Astrocyte (in vitro differentiated cells and primary cell): ENCODE measurements at regions not wholly inside any gene's neighbourhood (a gene's known extent, or its start where the extent isn't known, plus 50 kb on each side); places are given as distances from the start of the nearest gene placed in this dataset.

ENCODE experiments used
- DNase-seq: peaks from one replicate; pipeline ENCODE4 v3.0.0-alpha.2; 2010; ENCODE audit warnings: low read depth
- FAIRE-seq: peaks from 2 replicates; lab custom pipeline; 2011; peaks lifted over from hg19 to GRCh38; lab: Jason Lieb, UNC
- H2AFZ ChIP-seq: 2 replicates; pipeline ENCODE4 v1.6.0; 2012; ENCODE audit warnings: low read depth, low read length, inconsistent platforms
- H3K27ac ChIP-seq: 2 replicates; pipeline ENCODE4 v1.5.1; 2011; ENCODE audit warnings: low read depth, low read length, inconsistent platforms
- H3K27me3 ChIP-seq: 2 replicates; pipeline ENCODE4 v1.6.0; 2011; ENCODE audit warnings: low read length, inconsistent platforms; ENCODE audit not compliant: insufficient read depth
- H3K36me3 ChIP-seq: 2 replicates; pipeline ENCODE4 v1.5.1; 2011; ENCODE audit warnings: low read length, inconsistent platforms; ENCODE audit not compliant: insufficient read depth
- H3K4me1 ChIP-seq: 2 replicates; pipeline ENCODE4 v1.5.1; 2011; ENCODE audit warnings: low read length, inconsistent platforms; ENCODE audit not compliant: insufficient read depth
- H3K4me2 ChIP-seq: 2 replicates; pipeline ENCODE4 v1.6.0; 2012; ENCODE audit warnings: low read length, inconsistent platforms
- H3K4me3 ChIP-seq: 2 replicates; pipeline ENCODE4 v1.5.1; 2011; ENCODE audit warnings: low read depth, mild to moderate bottlenecking, low read length, inconsistent platforms; ENCODE audit not compliant: insufficient read depth
- H3K79me2 ChIP-seq: 2 replicates; pipeline ENCODE4 v1.6.0; 2012; ENCODE audit warnings: mild to moderate bottlenecking, low read length, inconsistent platforms; ENCODE audit not compliant: insufficient read depth
- H3K9ac ChIP-seq: 2 replicates; pipeline ENCODE4 v1.6.0; 2012; ENCODE audit warnings: mild to moderate bottlenecking, low read length, inconsistent platforms
- H3K9me3 ChIP-seq: 2 replicates; pipeline ENCODE4 v1.5.1; 2012; ENCODE audit warnings: low read depth, mild to moderate bottlenecking, low read length, inconsistent platforms; ENCODE audit not compliant: insufficient read depth
- H4K20me1 ChIP-seq: 2 replicates; pipeline ENCODE4 v1.6.0; 2012; ENCODE audit warnings: low read length, inconsistent platforms; ENCODE audit not compliant: insufficient read depth
- H3K27ac Mint-ChIP-seq: one replicate; pipeline ENCODE4 v1.8.0; 2021; ENCODE audit warnings: mild to moderate bottlenecking, mixed read lengths; ENCODE audit not compliant: unreplicated experiment
- H3K27me3 Mint-ChIP-seq: one replicate; pipeline ENCODE4 v1.8.0; 2021; ENCODE audit warnings: low read depth, mixed read lengths; ENCODE audit not compliant: unreplicated experiment
- H3K36me3 Mint-ChIP-seq: one replicate; pipeline ENCODE4 v1.8.0; 2021; ENCODE audit warnings: low read depth, mixed read lengths; ENCODE audit not compliant: unreplicated experiment
- H3K4me1 Mint-ChIP-seq: one replicate; pipeline ENCODE4 v1.8.0; 2021; ENCODE audit warnings: low read depth, mixed read lengths; ENCODE audit not compliant: unreplicated experiment
- H3K4me3 Mint-ChIP-seq: one replicate; pipeline ENCODE4 v1.8.0; 2021; ENCODE audit warnings: mild to moderate bottlenecking, moderate library complexity, mixed read lengths; ENCODE audit not compliant: unreplicated experiment
- H3K9me3 Mint-ChIP-seq: one replicate; pipeline ENCODE4 v1.8.0; 2021; ENCODE audit warnings: mild to moderate bottlenecking, mixed read lengths; ENCODE audit not compliant: unreplicated experiment
- EZH2 ChIP-seq: IDR thresholded peaks from 2 replicates; pipeline ENCODE4 v1.6.1; 2012; ENCODE audit warnings: mild to moderate bottlenecking, low read length, inconsistent platforms; ENCODE audit not compliant: insufficient read depth
- TF ChIP-seq, protein P1 (sequence below): IDR thresholded peaks from 2 replicates; pipeline ENCODE4 v1.5.1; 2011; ENCODE audit warnings: low read depth, mild to moderate bottlenecking, inconsistent platforms, low read length, moderate library complexity; ENCODE audit not compliant: insufficient read depth

DNA sequence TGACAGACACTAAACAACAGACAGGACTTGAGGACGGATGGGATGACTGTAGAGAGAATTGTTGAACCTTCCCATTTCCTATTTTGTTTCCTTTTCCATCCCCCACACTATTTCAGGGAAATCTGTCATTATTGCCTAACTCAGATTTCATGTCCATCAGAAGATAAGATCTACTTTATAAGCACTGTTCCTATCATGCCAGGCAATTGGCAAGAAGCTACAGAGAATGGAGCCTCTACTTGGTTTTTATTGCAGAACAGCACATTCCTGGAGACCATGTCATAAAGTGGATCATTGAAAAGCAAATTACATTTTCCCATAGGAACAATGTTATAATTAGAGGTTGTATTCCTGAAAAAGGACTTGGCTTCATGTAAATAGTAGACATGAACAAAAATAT is 173.7 kb upstream of the KIF2A start:
- FAIRE-seq (no peak), DNase-seq (no peak)
- no peaks in the 10 kb centered on the region for H4K20me1 ChIP-seq
- Mint-ChIP-seq H3K36me3 (no peaks in the 10 kb centered on the region), H3K27me3 (peaks cover 2% of the 10 kb centered on the region), H3K27ac (no peak overlapping the region), H3K9me3 (peaks cover 8% of the 10 kb centered on the region), H3K4me1 (peaks cover 11% of the 10 kb centered on the region), H3K4me3 (no peak overlapping the region)
- H3K4me3 ChIP-seq = no peak overlapping the region
- no peak overlapping the region for H2AFZ ChIP-seq
- H3K27ac ChIP-seq = no peak overlapping the region
- H3K79me2 ChIP-seq = no peaks in the 10 kb centered on the region
- TF ChIP-seq, protein P1, sequence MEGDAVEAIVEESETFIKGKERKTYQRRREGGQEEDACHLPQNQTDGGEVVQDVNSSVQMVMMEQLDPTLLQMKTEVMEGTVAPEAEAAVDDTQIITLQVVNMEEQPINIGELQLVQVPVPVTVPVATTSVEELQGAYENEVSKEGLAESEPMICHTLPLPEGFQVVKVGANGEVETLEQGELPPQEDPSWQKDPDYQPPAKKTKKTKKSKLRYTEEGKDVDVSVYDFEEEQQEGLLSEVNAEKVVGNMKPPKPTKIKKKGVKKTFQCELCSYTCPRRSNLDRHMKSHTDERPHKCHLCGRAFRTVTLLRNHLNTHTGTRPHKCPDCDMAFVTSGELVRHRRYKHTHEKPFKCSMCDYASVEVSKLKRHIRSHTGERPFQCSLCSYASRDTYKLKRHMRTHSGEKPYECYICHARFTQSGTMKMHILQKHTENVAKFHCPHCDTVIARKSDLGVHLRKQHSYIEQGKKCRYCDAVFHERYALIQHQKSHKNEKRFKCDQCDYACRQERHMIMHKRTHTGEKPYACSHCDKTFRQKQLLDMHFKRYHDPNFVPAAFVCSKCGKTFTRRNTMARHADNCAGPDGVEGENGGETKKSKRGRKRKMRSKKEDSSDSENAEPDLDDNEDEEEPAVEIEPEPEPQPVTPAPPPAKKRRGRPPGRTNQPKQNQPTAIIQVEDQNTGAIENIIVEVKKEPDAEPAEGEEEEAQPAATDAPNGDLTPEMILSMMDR = no peak
- TF ChIP-seq EZH2 = no peak
- H3K9ac ChIP-seq = no peak overlapping the region
- no peaks in the 10 kb centered on the region for H3K9me3 ChIP-seq
- no peaks in the 10 kb centered on the region for H3K27me3 ChIP-seq
- H3K36me3 ChIP-seq = no peaks in the 10 kb centered on the region
- no peaks in the 10 kb centered on the region for H3K4me1 ChIP-seq
- no peak overlapping the region for H3K4me2 ChIP-seq

DNA sequence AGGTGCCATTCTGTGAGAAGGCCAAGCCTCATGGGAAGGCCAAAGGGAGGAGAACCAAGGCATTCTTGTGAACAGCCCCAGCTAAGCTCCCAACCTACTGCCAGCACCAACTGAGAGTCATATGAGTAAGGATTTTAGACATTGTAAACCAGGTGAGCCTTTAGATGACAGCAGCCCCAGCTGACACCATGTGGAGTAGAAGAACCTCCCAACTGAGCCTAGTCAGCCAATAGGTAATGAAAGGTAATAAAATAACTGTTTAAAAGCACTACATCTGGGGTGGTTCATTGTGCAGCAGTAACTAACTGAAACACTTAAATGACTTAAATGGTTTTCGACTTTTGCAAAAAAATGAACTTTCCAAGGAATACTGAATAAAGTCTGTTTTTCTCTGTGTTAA is 172.6 kb upstream of the KIF2A start:
- Histone ChIP-seq H3K4me2 (no peak overlapping the region), H3K9me3 (no peaks in the 10 kb centered on the region), H3K9ac (no peak overlapping the region), H4K20me1 (no peaks in the 10 kb centered on the region), H3K79me2 (no peaks in the 10 kb centered on the region), H3K4me1 (no peaks in the 10 kb centered on the region), H3K4me3 (no peak overlapping the region), H3K27me3 (no peaks in the 10 kb centered on the region), H3K27ac (no peak overlapping the region), H3K36me3 (no peaks in the 10 kb centered on the region), H2AFZ (no peak overlapping the region)
- DNase-seq = no peak
- H3K36me3 Mint-ChIP-seq = no peaks in the 10 kb centered on the region
- TF ChIP-seq EZH2 = no peak
- TF ChIP-seq, protein P1 = no peak
- H3K27ac Mint-ChIP-seq = no peak overlapping the region
- peaks cover 11% of the 10 kb centered on the region for H3K4me1 Mint-ChIP-seq
- peaks cover 8% of the 10 kb centered on the region for H3K9me3 Mint-ChIP-seq
- FAIRE-seq = no peak
- no peak overlapping the region for H3K4me3 Mint-ChIP-seq
- peaks cover 2% of the 10 kb centered on the region for H3K27me3 Mint-ChIP-seq

DNA sequence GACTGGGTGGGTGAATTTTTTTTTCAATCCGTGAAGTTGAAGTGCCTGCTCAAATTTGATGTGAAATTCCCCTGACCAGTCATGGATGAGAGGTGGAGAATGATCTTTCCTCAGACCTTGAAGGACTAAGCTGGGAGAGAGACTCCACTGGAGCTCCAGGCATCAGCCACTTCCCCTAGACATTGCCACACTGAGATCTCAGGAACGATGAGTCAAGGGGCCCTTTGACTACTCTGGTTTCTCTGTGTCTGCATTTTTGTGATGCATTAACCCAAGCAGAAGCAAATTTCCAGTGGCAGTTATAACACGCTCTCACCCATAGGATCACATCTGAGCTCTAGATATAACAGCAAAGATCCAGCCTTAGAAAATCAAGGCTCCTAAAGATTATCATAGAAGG is 171.2 kb upstream of the KIF2A start:
- H3K9ac ChIP-seq = no peak overlapping the region
- Mint-ChIP-seq H3K9me3 (peaks cover 8% of the 10 kb centered on the region), H3K4me1 (peaks cover 11% of the 10 kb centered on the region), H3K4me3 (no peak overlapping the region), H3K27ac (no peak overlapping the region), H3K27me3 (peaks cover under 1% of the 10 kb centered on the region), H3K36me3 (no peaks in the 10 kb centered on the region)
- no peak overlapping the region for H3K4me2 ChIP-seq
- H3K4me3 ChIP-seq = no peak overlapping the region
- H3K27me3 ChIP-seq = no peaks in the 10 kb centered on the region
- H4K20me1 ChIP-seq = no peaks in the 10 kb centered on the region
- H3K36me3 ChIP-seq = no peaks in the 10 kb centered on the region
- H3K9me3 ChIP-seq = no peaks in the 10 kb centered on the region
- TF ChIP-seq EZH2 = no peak
- TF ChIP-seq, protein P1 = no peak
- H3K4me1 ChIP-seq = no peaks in the 10 kb centered on the region
- no peaks in the 10 kb centered on the region for H3K79me2 ChIP-seq
- no peak overlapping the region for H3K27ac ChIP-seq
- DNase-seq (no peak), FAIRE-seq (no peak)
- no peak overlapping the region for H2AFZ ChIP-seq
